GM13976 (cell line): ENCODE measurements at regions not wholly inside any gene's neighbourhood (a gene's known extent, or its start where the extent isn't known, plus 50 kb on each side); places are given as distances from the start of the nearest gene placed in this dataset.

Experiments
- DNase-seq: peaks from one replicate; pipeline ENCODE4 v3.0.0; 2012; ENCODE audit warnings: low spot score
- CTCF ChIP-seq: IDR thresholded peaks from 2 replicates; pipeline ENCODE4 v1.5.1; 2012; ENCODE audit warnings: borderline replicate concordance, mild to moderate bottlenecking; ENCODE audit not compliant: insufficient read depth; ENCODE audit errors: extremely low read depth, missing control alignments, control extremely low read depth
- in situ Hi-C: fragments of 300-500 bp; cut with MboI; formaldehyde crosslinking; loops from one replicate; pipeline ENCODE4 v1.12.0; 2022; ENCODE audit warnings: low sequenced_read_pairs, mixed read lengths, inconsistent platforms; ENCODE audit not compliant: unreplicated experiment

GRCh38 chr3:13205567-13206143, 132.4 kb upstream of the IQSEC1 start:
- in situ Hi-C loops = no loop called here
- no peak for TF ChIP-seq CTCF
- no peak for DNase-seq

- in situ Hi-C loops = no loop called here
- TF ChIP-seq CTCF = no peak
- DNase-seq = no peak
These were observed 130.9 kb upstream of the IQSEC1 start for GRCh38 chr3:13204177-13204581.

GRCh38 chr3:13203398-13204176, 130.4 kb upstream of the IQSEC1 start:
- in situ Hi-C loops = no loop called here
- no peak for TF ChIP-seq CTCF
- no peak for DNase-seq

GRCh38 chr3:13202744-13203397, 129.6 kb upstream of the IQSEC1 start:
- no peak for DNase-seq
- no peak for TF ChIP-seq CTCF
- in situ Hi-C loops = no loop called here

GRCh38 chr3:13201851-13202250, 128.6 kb upstream of the IQSEC1 start:
- DNase-seq = no peak
- TF ChIP-seq CTCF = no peak
- in situ Hi-C loops = no loop called here

- in situ Hi-C loops = no loop called here
- no peak for TF ChIP-seq CTCF
- DNase-seq = no peak
These were observed 127.7 kb upstream of the IQSEC1 start for GRCh38 chr3:13200946-13201345.
